ENCODE measurements at regions not wholly inside any gene's neighbourhood (a gene's known extent, or its start where the extent isn't known, plus 50 kb on each side); places are given as distances from the start of the nearest gene placed in this dataset.

DNA sequence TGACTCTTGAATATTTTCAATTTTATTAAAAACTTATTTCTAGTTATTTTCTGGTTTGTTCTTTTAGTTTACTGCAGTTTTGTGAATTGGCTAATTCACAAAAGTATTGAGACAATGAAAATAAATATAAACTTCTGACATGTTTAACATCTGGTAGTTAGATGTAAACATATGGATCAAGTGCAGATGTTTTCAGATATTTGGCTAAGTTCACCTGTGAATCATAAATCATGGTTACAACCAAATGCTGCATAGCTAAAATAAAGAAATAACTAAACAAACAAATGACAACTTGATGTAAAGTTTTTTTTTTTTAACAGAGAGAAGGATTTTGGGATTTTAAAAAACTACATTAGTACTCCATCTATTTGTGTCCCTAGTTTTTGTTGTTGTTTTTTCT is 484.6 kb downstream of the SLCO4C1 start:
- no peaks in the 10 kb centered on the region for H3K9me3 ChIP-seq (ENCODE audit: low read length)
- H3K9ac ChIP-seq (ENCODE audit: low read length) = no peak overlapping the region
- TF ChIP-seq EP300 (conservative IDR thresholded peaks at IDR 0.05; ENCODE audit: poor library complexity, severe bottlenecking) (no peak), EZH2 (IDR thresholded peaks at IDR 0.05; ENCODE audit: borderline replicate concordance, insufficient read depth, low read length, poor library complexity, severe bottlenecking) (no peak), MXI1 (conservative IDR thresholded peaks at IDR 0.05; ENCODE audit: poor library complexity, severe bottlenecking) (no peak), RAD21 (conservative IDR thresholded peaks at IDR 0.05) (no peak), TAF1 (IDR thresholded peaks at IDR 0.05; ENCODE audit: low read depth) (no peak)
- TF ChIP-seq, protein P1, sequence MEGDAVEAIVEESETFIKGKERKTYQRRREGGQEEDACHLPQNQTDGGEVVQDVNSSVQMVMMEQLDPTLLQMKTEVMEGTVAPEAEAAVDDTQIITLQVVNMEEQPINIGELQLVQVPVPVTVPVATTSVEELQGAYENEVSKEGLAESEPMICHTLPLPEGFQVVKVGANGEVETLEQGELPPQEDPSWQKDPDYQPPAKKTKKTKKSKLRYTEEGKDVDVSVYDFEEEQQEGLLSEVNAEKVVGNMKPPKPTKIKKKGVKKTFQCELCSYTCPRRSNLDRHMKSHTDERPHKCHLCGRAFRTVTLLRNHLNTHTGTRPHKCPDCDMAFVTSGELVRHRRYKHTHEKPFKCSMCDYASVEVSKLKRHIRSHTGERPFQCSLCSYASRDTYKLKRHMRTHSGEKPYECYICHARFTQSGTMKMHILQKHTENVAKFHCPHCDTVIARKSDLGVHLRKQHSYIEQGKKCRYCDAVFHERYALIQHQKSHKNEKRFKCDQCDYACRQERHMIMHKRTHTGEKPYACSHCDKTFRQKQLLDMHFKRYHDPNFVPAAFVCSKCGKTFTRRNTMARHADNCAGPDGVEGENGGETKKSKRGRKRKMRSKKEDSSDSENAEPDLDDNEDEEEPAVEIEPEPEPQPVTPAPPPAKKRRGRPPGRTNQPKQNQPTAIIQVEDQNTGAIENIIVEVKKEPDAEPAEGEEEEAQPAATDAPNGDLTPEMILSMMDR (IDR thresholded peaks at IDR 0.05; ENCODE audit: poor library complexity, severe bottlenecking) = no peak
- TF ChIP-seq, protein P2, sequence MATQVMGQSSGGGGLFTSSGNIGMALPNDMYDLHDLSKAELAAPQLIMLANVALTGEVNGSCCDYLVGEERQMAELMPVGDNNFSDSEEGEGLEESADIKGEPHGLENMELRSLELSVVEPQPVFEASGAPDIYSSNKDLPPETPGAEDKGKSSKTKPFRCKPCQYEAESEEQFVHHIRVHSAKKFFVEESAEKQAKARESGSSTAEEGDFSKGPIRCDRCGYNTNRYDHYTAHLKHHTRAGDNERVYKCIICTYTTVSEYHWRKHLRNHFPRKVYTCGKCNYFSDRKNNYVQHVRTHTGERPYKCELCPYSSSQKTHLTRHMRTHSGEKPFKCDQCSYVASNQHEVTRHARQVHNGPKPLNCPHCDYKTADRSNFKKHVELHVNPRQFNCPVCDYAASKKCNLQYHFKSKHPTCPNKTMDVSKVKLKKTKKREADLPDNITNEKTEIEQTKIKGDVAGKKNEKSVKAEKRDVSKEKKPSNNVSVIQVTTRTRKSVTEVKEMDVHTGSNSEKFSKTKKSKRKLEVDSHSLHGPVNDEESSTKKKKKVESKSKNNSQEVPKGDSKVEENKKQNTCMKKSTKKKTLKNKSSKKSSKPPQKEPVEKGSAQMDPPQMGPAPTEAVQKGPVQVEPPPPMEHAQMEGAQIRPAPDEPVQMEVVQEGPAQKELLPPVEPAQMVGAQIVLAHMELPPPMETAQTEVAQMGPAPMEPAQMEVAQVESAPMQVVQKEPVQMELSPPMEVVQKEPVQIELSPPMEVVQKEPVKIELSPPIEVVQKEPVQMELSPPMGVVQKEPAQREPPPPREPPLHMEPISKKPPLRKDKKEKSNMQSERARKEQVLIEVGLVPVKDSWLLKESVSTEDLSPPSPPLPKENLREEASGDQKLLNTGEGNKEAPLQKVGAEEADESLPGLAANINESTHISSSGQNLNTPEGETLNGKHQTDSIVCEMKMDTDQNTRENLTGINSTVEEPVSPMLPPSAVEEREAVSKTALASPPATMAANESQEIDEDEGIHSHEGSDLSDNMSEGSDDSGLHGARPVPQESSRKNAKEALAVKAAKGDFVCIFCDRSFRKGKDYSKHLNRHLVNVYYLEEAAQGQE (IDR thresholded peaks at IDR 0.05; ENCODE audit: borderline replicate concordance) = no peak

DNA sequence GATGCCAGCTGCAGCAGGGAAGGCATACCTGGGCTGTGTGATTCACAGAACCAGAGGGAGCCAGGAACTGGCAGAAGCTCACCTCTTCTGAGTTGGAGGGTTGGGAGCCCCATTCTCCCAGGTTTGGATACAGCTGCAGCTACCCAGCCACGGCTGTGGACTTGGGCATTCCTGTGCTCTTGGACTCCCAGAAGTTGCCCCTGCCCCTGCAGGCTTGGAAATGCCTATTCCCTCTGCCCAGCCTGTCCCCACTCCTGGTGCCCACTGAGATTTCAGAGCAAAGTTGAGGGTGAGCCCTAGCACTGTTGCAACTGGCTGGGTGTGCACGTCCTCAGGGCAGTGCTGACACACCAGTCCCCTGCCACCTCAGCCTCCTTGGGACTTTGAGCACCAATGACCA is 489.7 kb downstream of the SLCO4C1 start:
- Histone ChIP-seq H3K9ac (ENCODE audit: low read length) (no peak overlapping the region), H3K79me2 (replicated peaks; ENCODE audit: insufficient read depth, low read length) (no peaks in the 10 kb centered on the region), H4K20me1 (ENCODE audit: insufficient read depth) (no peaks in the 10 kb centered on the region), H3F3A (ENCODE audit: insufficient read depth, low read length, poor library complexity, severe bottlenecking) (no peaks in the 10 kb centered on the region), H3K9me2 (ENCODE audit: insufficient read depth, low read length) (no peaks in the 10 kb centered on the region), H3K4me2 (ENCODE audit: low read length) (no peak overlapping the region), H3K36me3 (ENCODE audit: insufficient read depth, low read length) (no peaks in the 10 kb centered on the region), H3K9me3 (ENCODE audit: low read length) (no peaks in the 10 kb centered on the region), H3K27ac (ENCODE audit: low read length) (no peak overlapping the region), H3K4me3 (ENCODE audit: low read length) (no peak overlapping the region), H3K27me3 (ENCODE audit: insufficient read depth, low read depth, low read length) (no peaks in the 10 kb centered on the region), H2AFZ (ENCODE audit: low read depth, low read length) (no peak overlapping the region)
- no peak for TF ChIP-seq MXI1 (conservative IDR thresholded peaks at IDR 0.05; ENCODE audit: poor library complexity, severe bottlenecking)
- TF ChIP-seq EP300 (conservative IDR thresholded peaks at IDR 0.05; ENCODE audit: poor library complexity, severe bottlenecking) = no peak
- TF ChIP-seq, protein P1 (IDR thresholded peaks at IDR 0.05; ENCODE audit: poor library complexity, severe bottlenecking) = no peak
- TF ChIP-seq EZH2 (IDR thresholded peaks at IDR 0.05; ENCODE audit: borderline replicate concordance, insufficient read depth, low read length, poor library complexity, severe bottlenecking) = no peak
- TF ChIP-seq TAF1 (IDR thresholded peaks at IDR 0.05; ENCODE audit: low read depth) = no peak
- no peak for TF ChIP-seq SMC3 (conservative IDR thresholded peaks at IDR 0.05; ENCODE audit: poor library complexity)
- TF ChIP-seq, protein P2 (IDR thresholded peaks at IDR 0.05; ENCODE audit: borderline replicate concordance) = no peak
- TF ChIP-seq RAD21 (conservative IDR thresholded peaks at IDR 0.05) = no peak
- no peak for TF ChIP-seq POLR2AphosphoS5 (IDR thresholded peaks at IDR 0.05)

More for the DNA sequence above, 484.6 kb downstream of the SLCO4C1 start:
- H2AFZ ChIP-seq (ENCODE audit: low read depth, low read length) = no peak overlapping the region
- no peak overlapping the region for H3K4me2 ChIP-seq (ENCODE audit: low read length)
- no peaks in the 10 kb centered on the region for H3K79me2 ChIP-seq (replicated peaks; ENCODE audit: insufficient read depth, low read length)
- H3F3A ChIP-seq (ENCODE audit: insufficient read depth, low read length, poor library complexity, severe bottlenecking) = no peaks in the 10 kb centered on the region
- H3K4me3 ChIP-seq (ENCODE audit: low read length) = no peak overlapping the region
- H3K9me2 ChIP-seq (ENCODE audit: insufficient read depth, low read length) = no peaks in the 10 kb centered on the region
- no peak overlapping the region for H3K27ac ChIP-seq (ENCODE audit: low read length)
- no peaks in the 10 kb centered on the region for H3K27me3 ChIP-seq (ENCODE audit: insufficient read depth, low read depth, low read length)
- no peaks in the 10 kb centered on the region for H3K36me3 ChIP-seq (ENCODE audit: insufficient read depth, low read length)
- no peaks in the 10 kb centered on the region for H4K20me1 ChIP-seq (ENCODE audit: insufficient read depth)
